GM10248 (cell line): ENCODE measurements at regions not wholly inside any gene's neighbourhood (a gene's known extent, or its start where the extent isn't known, plus 50 kb on each side); places are given as distances from the start of the nearest gene placed in this dataset.

Experiments used
- CTCF ChIA-PET: fragments of 300-600 bp; sonication (Branson Sonifier 250); formaldehyde crosslinking; extraction: SDS; loops from one replicate; lab custom pipeline; 2021; ENCODE audit warnings: antibody characterized with exemption; lab: Yijun Ruan, JAX
- POLR2A ChIA-PET: fragments of 350-650 bp; sonication (Branson Sonifier 250); formaldehyde crosslinking; extraction: SDS; loops from one replicate; lab custom pipeline; 2020; ENCODE audit warnings: antibody characterized with exemption; lab: Yijun Ruan, JAX
- DNase-seq: peaks from one replicate; pipeline ENCODE4 v3.0.0; 2012; ENCODE audit errors: extremely low spot score
- TF ChIP-seq, protein P1 (sequence below): IDR thresholded peaks from 2 replicates; pipeline ENCODE4 v1.5.1; 2012; ENCODE audit warnings: mild to moderate bottlenecking, low read depth; ENCODE audit errors: extremely low read depth, missing control alignments, control extremely low read depth

DNA sequence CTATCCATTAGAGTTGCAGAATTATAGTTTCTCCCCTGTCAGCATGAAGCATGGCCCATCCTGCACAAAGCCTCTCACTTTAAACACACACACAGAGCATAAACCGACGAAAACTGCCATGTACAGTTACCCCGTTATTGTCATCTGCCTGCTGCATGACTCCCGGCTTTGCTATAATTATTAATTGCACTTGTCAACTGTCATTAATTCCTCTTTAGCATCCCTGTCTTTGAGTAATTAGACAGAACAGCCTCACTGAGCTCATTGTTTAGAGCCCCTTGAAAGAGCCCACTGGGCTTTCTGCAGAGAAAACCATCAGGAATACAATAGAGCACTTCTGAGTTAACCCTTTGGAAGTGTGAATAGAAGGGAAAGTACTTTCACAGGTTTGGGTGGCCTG lies 307.2 kb upstream of the SOX5 start:
- DNase-seq: no peak
- TF ChIP-seq, protein P1, sequence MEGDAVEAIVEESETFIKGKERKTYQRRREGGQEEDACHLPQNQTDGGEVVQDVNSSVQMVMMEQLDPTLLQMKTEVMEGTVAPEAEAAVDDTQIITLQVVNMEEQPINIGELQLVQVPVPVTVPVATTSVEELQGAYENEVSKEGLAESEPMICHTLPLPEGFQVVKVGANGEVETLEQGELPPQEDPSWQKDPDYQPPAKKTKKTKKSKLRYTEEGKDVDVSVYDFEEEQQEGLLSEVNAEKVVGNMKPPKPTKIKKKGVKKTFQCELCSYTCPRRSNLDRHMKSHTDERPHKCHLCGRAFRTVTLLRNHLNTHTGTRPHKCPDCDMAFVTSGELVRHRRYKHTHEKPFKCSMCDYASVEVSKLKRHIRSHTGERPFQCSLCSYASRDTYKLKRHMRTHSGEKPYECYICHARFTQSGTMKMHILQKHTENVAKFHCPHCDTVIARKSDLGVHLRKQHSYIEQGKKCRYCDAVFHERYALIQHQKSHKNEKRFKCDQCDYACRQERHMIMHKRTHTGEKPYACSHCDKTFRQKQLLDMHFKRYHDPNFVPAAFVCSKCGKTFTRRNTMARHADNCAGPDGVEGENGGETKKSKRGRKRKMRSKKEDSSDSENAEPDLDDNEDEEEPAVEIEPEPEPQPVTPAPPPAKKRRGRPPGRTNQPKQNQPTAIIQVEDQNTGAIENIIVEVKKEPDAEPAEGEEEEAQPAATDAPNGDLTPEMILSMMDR: no peak
- ChIA-PET CTCF (interaction anchor here (1.4 kb wide), 1 partner anchor 9 kb away, joined by 3 read pairs; no protein-coding TSS in a partner anchor), POLR2A (no interaction called here)

DNA sequence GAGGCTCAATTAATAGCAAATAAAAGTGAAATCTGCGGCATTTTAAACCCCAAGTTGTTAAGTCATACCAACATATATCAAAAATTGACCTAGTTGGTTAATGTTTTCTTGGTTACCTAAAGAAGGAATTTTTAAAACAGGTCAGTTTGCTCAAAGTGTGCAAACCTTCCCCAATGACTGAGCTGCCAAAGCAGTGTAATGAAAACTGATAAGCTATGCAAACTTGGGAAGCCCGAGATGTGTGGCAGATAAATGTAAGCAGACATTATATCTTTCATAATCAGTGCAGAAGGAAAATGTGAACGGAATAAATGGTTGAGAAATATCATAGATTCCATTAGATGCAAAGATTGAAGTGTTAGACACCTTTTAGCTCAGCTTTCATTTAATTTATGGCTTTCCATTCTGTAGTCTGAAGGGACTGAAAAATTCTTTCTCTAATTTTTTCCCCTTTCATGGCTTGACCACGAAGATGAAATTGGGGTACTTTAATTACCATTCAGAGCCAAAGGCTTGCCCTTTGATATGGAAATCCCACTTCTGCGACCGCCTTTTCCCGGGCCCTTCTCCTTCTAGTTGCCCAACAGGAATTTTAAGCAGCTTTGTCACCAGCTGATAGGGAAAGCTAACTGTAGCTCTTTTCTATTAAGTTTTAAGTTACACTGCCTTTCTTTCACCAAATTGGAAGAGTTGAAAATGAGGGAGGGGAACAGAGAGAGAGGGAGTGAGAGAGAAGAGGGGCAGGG lies 306.6 kb upstream of the SOX5 start:
- POLR2A ChIA-PET: no interaction called here
- DNase-seq: no peak
- TF ChIP-seq, protein P1: no peak
- CTCF ChIA-PET: interaction anchor here (1.4 kb wide), 1 partner anchor 9 kb away, joined by 3 read pairs; no protein-coding TSS in a partner anchor

DNA sequence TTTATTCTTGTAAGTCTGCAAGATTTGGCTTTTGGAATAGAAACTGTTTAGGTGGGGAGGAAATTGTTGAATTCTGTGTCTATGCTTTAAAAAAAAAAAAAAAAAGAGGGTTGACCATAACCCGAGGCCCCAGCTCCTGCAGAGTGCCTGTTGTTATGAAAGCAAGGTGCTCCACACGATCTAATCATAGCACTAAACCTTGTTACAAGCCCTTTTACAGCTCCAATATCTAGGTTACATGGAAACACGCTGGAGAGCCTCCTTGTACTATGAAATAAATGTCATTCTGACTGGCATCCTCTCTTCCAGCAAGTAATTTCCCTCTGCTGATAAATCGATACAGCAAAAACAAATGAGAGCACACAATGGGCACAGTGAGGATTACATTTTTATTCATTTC lies 303.1 kb upstream of the SOX5 start:
- ChIA-PET CTCF (no interaction called here), POLR2A (no interaction called here)
- TF ChIP-seq, protein P1: no peak
- DNase-seq: no peak

- TF ChIP-seq, protein P1: no peak
- ChIA-PET POLR2A (no interaction called here), CTCF (no interaction called here)
- DNase-seq: no peak
Observed at GRCh38 chr12:24246934-24247333, 297.5 kb upstream of the SOX5 start.

DNA sequence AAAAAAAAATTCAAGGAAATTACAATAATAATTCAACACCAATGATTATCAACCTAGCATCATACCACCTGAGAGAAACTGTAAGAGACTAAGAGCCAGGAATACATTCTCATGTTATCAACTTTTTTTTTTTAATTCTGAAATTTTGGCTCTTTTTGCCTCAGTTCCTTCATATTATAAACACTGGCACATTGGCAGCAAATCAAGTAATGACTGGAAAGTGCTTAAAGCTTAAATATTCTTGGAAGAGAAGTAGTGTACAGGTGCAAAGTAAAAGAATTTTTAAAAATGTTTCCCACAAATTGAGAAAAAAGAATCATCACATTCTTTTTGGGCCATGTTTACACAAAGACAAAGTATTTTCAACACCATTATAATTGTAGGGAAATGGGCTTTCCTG lies 296.9 kb upstream of the SOX5 start:
- TF ChIP-seq, protein P1: no peak
- POLR2A ChIA-PET: no interaction called here
- CTCF ChIA-PET: no interaction called here
- DNase-seq: no peak

- CTCF ChIA-PET: no interaction called here
- TF ChIP-seq, protein P1: no peak
- DNase-seq: no peak
- POLR2A ChIA-PET: no interaction called here
Observed at GRCh38 chr12:24244801-24245200, 295.3 kb upstream of the SOX5 start.

DNA sequence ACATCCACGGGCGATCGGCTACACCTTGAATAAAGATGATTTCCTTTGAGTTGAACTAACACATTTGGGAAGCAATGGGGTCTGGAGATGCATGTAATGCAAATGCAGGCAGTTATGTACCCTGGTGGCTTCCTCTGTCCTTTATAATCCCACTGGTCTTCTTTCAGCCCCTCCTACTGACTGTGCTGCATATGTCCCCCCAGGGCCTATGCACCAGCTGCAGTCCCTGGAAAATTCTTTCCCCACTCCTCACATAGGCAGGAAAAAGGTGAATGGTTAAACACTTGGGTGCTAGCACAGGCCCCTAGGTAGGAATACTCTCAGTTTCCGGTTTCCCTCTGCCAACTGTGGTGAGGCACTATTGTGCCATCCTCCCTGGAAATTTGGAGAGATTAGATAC lies 294.8 kb upstream of the SOX5 start:
- DNase-seq: no peak
- POLR2A ChIA-PET: no interaction called here
- TF ChIP-seq, protein P1: no peak
- CTCF ChIA-PET: no interaction called here
